ENCODE measurements at regions not wholly inside any gene's neighbourhood (a gene's known extent, or its start where the extent isn't known, plus 50 kb on each side); places are given as distances from the start of the nearest gene placed in this dataset.
A peak's percentile ranks its signal among the peaks of the same experiment; 100 is the strongest.

GRCh38 chr3:194986208-194987043 lies 284.5 kb downstream of the XXYLT1 start:
- Histone ChIP-seq H3K27me3 (no peaks in the 10 kb centered on the region), H3K27ac (no peak overlapping the region), H3K9me3 (peaks cover 0 to 2% of the 10 kb centered on the region in 2 donors), H3K4me3 (no peak overlapping the region), H3K4me1 (no peaks in the 10 kb centered on the region), H3K36me3 (no peaks in the 10 kb centered on the region)
- TF ChIP-seq POLR2AphosphoS5 (IDR thresholded peaks at IDR 0.05) (no peak), POLR2A (IDR thresholded peaks at IDR 0.05) (no peak)
- TF ChIP-seq, protein P1, sequence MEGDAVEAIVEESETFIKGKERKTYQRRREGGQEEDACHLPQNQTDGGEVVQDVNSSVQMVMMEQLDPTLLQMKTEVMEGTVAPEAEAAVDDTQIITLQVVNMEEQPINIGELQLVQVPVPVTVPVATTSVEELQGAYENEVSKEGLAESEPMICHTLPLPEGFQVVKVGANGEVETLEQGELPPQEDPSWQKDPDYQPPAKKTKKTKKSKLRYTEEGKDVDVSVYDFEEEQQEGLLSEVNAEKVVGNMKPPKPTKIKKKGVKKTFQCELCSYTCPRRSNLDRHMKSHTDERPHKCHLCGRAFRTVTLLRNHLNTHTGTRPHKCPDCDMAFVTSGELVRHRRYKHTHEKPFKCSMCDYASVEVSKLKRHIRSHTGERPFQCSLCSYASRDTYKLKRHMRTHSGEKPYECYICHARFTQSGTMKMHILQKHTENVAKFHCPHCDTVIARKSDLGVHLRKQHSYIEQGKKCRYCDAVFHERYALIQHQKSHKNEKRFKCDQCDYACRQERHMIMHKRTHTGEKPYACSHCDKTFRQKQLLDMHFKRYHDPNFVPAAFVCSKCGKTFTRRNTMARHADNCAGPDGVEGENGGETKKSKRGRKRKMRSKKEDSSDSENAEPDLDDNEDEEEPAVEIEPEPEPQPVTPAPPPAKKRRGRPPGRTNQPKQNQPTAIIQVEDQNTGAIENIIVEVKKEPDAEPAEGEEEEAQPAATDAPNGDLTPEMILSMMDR (IDR thresholded peaks at IDR 0.05), result no peak
- intact Hi-C loops (cut with DNase I; ENCODE audit: low total_unique reads), result no loop called here
- DNase-seq (ENCODE audit: low spot score in 2 of 2), result peak in 1 of 2 donors; percentile 30

DNA sequence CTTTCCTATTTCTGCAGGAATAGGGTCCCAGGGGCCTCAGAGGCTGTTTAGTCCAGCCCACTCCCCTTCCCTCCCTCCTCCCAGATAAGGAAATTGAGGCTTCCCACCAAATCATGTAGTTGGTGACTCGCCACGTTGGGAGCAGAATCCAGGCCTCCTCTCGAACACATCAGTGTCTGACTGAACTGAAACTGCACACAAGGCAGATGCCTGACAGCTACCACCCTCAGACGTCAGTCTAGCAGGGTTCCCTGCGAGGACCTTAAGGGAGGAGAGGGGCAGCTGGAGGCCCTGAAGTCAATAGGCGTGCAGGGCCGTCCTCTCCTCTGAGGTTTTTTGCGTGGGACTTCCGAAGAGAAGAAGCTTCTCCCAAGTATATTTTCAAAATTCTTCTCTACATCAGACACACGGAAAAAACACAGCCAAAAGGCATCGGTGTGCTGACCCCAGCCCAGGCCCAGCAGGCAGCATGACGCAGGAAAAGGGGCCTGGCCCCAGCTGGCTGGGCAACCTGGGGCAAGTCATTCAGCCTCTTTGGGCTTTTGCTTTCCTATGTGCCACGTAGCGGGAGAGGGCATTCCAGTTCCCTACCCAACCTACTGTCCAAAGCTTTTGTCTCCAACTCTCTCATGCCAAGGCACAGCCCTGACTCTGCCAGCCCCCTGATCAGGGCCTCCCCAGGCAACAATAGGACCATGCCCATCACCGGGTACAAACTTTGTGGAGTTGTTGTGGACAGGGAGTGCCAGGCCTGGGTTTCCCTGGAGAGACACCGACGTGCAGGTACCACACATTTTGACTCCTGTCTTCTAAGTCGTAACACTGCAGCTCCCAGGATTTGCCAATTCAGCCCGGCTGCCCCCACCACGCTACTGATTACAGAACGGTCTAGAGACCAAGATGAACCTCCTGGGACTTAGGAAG lies 283.1 kb downstream of the XXYLT1 start:
- Histone ChIP-seq H3K4me1 (no peaks in the 10 kb centered on the region), H3K36me3 (no peaks in the 10 kb centered on the region), H3K27me3 (no peaks in the 10 kb centered on the region), H3K4me3 (no peak overlapping the region), H3K27ac (no peak overlapping the region), H3K9me3 (no peaks in the 10 kb centered on the region)
- TF ChIP-seq POLR2AphosphoS5 (IDR thresholded peaks at IDR 0.05) (no peak), POLR2A (IDR thresholded peaks at IDR 0.05) (no peak)
- TF ChIP-seq, protein P1 (IDR thresholded peaks at IDR 0.05), result no peak
- DNase-seq (ENCODE audit: low spot score in 2 of 2), result peak in 1 of 2 donors; percentile 9
- intact Hi-C loops (cut with DNase I; ENCODE audit: low total_unique reads), result no loop called here

DNA sequence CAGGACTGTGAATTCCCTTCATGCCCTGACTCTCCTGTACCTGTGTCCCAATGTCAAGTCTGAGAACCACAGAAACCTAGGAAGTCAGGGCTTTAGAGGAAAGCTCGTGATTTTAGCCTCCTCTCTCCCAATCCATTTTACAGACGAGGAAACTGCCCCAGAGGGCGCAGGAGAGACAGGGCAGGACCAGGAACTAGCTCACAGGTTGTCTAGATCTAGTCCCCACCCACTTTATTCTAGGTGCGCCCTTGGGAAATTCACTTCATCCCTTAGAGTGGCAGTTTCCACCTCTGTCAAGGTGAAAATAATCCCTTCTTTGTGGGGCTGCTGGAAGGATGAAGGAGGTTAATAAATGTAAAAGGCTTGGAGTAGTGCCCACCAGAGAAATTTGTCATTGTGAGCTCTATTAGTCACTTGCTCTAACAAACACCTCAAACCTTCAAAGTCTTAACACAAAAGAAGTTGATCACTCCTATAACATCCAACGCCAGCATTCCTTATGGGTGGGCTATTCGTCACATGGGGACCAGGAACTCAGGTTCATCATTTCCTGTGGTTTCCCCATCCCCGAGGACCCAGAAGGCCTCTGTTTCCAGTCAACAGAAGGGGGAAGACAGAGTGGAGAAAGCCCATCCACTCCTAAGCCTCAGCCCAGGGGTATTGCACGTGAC lies 282.3 kb downstream of the XXYLT1 start:
- intact Hi-C loops (cut with DNase I; ENCODE audit: low total_unique reads), result no loop called here

DNA sequence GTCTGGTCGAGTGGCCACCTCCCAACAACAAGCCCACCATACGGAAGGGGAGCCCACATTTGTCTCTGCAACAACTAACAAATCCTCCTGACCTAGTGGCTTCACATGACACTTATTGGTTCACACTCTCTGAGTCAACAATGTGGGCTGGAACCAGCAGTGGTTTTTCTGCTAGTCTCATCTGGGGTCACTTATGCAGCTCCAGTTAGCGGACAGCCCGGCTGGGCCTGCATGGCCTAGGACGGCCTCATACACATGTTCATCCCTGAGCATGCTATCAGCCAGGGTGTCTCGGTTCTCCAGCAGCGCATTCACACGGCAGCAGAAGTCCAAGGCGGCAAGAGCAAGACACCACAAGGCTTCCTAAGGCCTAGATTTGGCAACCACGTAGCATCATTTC lies 281.7 kb downstream of the XXYLT1 start:
- Histone ChIP-seq H3K27me3 (no peaks in the 10 kb centered on the region), H3K27ac (no peak overlapping the region), H3K36me3 (no peaks in the 10 kb centered on the region), H3K4me1 (no peaks in the 10 kb centered on the region), H3K9me3 (no peaks in the 10 kb centered on the region), H3K4me3 (no peak overlapping the region)
- intact Hi-C loops (cut with DNase I; ENCODE audit: low total_unique reads), result no loop called here
- DNase-seq (ENCODE audit: low spot score in 2 of 2), result no peak
- TF ChIP-seq POLR2AphosphoS5 (IDR thresholded peaks at IDR 0.05), result no peak

More for the DNA sequence above, 282.3 kb downstream of the XXYLT1 start:
- no peaks in the 10 kb centered on the region for H3K9me3 ChIP-seq
- peak in 1 of 2 donors; percentile 0 for DNase-seq (ENCODE audit: low spot score in 2 of 2)
- H3K36me3 ChIP-seq, result no peaks in the 10 kb centered on the region
- no peak overlapping the region for H3K27ac ChIP-seq
- no peaks in the 10 kb centered on the region for H3K27me3 ChIP-seq
- no peak overlapping the region for H3K4me3 ChIP-seq
- no peaks in the 10 kb centered on the region for H3K4me1 ChIP-seq
- TF ChIP-seq POLR2A (IDR thresholded peaks at IDR 0.05), result no peak
- TF ChIP-seq POLR2AphosphoS5 (IDR thresholded peaks at IDR 0.05), result no peak
- TF ChIP-seq, protein P1 (IDR thresholded peaks at IDR 0.05), result no peak

- Histone ChIP-seq H3K4me3 (no peak overlapping the region), H3K27ac (no peak overlapping the region), H3K27me3 (no peaks in the 10 kb centered on the region), H3K4me1 (no peaks in the 10 kb centered on the region), H3K36me3 (no peaks in the 10 kb centered on the region), H3K9me3 (no peaks in the 10 kb centered on the region)
- TF ChIP-seq POLR2AphosphoS5 (IDR thresholded peaks at IDR 0.05), result no peak
- no peak for TF ChIP-seq POLR2A (IDR thresholded peaks at IDR 0.05)
- TF ChIP-seq, protein P1 (IDR thresholded peaks at IDR 0.05), result no peak
- intact Hi-C loops (cut with DNase I; ENCODE audit: low total_unique reads), result no loop called here
- no peak for DNase-seq (ENCODE audit: low spot score in 2 of 2)
Observed at GRCh38 chr3:194990454-194991337, 280.3 kb downstream of the XXYLT1 start.
